ENCODE measurements at regions not wholly inside any gene's neighbourhood (a gene's known extent, or its start where the extent isn't known, plus 50 kb on each side); places are given as distances from the start of the nearest gene placed in this dataset.
"Not testable (repeated sequence)": the region's sequence is repeated elsewhere in the genome, so short reads cannot be mapped to it uniquely, and the experiment has no call there.

DNA sequence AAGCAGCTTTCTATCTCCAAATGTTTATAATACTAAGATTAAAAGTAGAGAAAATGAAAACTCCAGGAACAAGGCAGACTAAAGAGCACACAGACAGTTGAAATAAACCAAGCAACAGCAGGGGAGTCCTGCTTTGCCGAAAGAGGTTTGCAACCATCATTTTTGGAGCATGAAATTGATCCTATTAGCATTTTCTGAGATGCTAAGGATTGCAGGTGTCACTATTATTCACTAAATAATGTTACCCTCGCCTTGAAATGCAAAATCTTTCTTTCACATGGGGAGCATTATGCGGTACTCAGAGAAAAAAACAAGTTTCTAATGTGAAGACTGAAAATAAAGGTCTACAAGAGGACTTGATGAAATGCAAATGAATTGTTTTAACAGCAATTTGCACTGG, 81.7 kb upstream of the DNAJC10 start:
- intact Hi-C loops (cut with micrococcal nuclease) = no loop called here

DNA sequence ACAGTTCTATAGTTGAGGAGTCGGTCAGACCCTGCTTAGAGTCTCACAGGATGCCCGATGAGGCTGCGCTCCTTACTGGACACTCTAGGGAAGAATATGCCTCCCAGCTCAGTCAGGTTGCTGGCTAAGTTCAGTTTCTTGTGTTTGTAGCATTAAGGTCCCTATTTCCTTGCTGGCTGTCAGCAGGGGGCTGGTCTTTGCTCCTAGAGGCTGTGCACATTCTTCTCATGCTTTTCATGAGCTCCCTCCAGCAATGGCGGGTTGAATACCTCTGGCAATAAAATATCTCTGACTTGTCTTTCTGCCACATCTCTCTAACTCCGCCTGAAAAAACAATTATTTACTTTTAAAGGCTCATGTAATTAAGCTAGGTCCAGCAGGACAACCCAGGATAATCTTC, 79.4 kb upstream of the DNAJC10 start:
- intact Hi-C loops (cut with micrococcal nuclease) = no loop called here

- intact Hi-C loops (cut with micrococcal nuclease) = no loop called here
Measured at GRCh38 chr2:182638667-182639066, 77.4 kb upstream of the DNAJC10 start.

- intact Hi-C loops (cut with micrococcal nuclease) = no loop called here
Measured at GRCh38 chr2:182639971-182640370, 76.1 kb upstream of the DNAJC10 start.

DNA sequence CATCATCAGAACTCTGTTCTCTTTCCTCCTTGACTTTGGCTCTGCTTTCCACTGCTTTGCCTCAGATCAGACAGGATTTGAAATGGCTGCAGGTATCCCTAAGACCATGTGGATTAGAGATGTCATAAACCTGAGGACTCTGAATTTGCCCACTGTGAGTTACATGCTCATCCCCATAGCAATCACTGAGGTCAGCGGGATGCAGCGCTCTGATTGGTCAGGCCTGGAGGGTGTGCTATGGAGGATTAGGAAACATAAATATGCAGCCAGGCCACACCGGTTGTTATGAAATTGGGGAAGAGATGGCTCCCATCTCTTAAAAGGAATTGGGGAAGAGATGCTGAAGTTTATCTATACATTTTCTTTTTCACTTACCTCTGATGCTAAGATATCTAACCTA, 73.7 kb upstream of the DNAJC10 start:
- intact Hi-C loops (cut with micrococcal nuclease) = no loop called here

DNA sequence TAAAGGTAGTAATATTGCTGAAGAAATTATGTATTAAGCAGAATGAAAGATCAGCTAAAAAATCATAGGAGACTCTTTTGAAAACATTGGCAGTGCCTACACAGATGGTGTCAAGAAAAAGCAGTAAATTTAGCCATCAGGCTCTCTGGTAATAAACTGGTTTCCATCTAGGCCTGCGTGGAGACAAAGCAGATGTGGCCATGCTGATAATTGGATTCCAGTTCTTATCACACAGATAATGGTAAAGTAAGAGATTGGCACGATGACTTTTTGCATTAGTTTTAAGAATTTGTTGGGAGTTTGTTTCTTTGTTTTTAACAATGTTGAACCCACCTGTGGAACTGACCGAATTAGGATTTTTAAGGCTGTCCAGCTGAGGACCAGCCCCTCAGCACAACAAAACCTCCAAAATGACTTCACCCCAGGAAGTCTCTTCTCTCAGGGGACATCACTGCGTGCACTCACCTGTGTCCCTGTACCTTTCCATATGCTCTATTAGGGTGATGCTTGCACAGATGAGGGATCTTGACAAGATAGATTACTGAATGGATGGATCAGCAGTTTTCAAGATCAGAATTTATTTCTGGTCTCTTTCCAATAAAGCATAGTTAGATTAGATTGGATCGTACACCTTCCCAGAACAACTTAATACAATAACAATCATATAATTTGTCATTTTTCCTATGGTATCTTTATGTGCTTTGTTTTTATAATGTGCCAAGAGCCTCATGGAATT, 69.1 kb upstream of the DNAJC10 start:
- intact Hi-C loops (cut with micrococcal nuclease) = no loop called here

- intact Hi-C loops (cut with micrococcal nuclease) = no loop called here
Measured at GRCh38 chr2:182647499-182647787, 68.6 kb upstream of the DNAJC10 start.

- intact Hi-C loops (cut with micrococcal nuclease) = no loop called here
Measured at GRCh38 chr2:182649316-182649715, 66.7 kb upstream of the DNAJC10 start.

GRCh38 chr2:182650704-182651103, 65.4 kb upstream of the DNAJC10 start:
- intact Hi-C loops (cut with micrococcal nuclease) = loop anchor here (1.0 kb wide), 2 partner anchors 410 to 464 kb away; no protein-coding TSS in a partner anchor

DNA sequence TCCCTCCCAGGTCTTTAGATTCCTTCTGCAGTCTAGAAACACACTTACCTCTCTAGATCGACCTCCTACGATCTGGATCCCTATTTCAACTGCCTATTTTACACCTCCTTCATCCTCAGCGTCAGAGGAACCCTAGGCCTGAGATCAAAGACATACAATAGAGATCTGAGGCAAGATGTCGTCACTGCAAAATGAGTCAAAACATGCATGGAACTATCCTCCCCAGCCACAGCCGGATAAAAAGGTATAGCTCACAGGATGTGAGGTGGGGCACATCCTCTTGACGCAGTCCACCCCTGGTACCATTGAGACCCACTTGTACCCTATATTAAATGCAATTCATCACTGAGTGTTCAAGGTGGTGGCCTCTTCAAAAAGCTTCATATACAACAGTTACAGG, 63.7 kb upstream of the DNAJC10 start:
- intact Hi-C loops (cut with micrococcal nuclease) = no loop called here

- intact Hi-C loops (cut with micrococcal nuclease) = no loop called here
Measured at GRCh38 chr2:182655750-182656149, 60.3 kb upstream of the DNAJC10 start.

DNA sequence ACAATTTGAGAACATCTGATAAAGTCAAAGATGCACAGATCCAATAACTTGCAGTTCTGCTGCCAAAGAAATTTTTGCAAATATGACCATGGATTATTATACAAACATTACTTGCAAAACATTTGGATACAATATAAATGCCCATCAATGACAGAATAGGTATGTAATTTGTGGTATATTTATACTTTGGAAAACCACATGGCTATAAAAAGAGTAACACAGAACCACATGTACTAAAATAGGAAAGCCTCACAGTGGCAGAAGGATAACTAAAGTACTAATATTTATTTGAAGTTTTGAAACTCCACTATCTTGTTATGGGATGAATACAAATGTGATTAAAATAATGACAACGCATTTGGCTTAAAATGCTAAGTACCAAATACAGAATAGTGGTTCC, 51.8 kb upstream of the DNAJC10 start:
- intact Hi-C loops (cut with micrococcal nuclease) = no loop called here

DNA sequence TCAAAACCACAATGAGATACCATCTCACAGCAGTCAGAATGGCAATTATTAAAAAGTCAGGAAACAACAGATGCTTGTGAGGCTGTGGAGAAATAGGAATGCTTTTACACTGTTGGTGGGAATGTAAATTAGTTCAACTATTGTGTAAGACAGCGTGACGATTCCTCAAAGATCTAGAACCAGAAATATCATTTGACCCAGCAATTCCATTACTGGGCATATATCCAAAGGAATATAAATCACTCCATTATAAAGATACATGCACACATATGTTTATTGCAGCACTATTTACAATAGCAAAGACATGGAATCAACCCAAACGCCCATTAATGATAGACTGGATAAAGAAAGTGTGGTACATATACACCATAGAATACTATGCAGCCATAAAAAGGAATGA, 50.6 kb upstream of the DNAJC10 start:
- intact Hi-C loops (cut with micrococcal nuclease) = not testable (repeated sequence)
